GM10248 (cell line): ENCODE measurements at regions not wholly inside any gene's neighbourhood (a gene's known extent, or its start where the extent isn't known, plus 50 kb on each side); places are given as distances from the start of the nearest gene placed in this dataset.

ENCODE experiments used
- CTCF ChIA-PET: fragments of 300-600 bp; sonication (Branson Sonifier 250); formaldehyde crosslinking; extraction: SDS; loops from one replicate; lab custom pipeline; 2021; ENCODE audit warnings: antibody characterized with exemption; lab: Yijun Ruan, JAX
- POLR2A ChIA-PET: fragments of 350-650 bp; sonication (Branson Sonifier 250); formaldehyde crosslinking; extraction: SDS; loops from one replicate; lab custom pipeline; 2020; ENCODE audit warnings: antibody characterized with exemption; lab: Yijun Ruan, JAX
- DNase-seq: peaks from one replicate; pipeline ENCODE4 v3.0.0; 2012; ENCODE audit errors: extremely low spot score
- CTCF ChIP-seq: IDR thresholded peaks from 2 replicates; pipeline ENCODE4 v1.5.1; 2012; ENCODE audit warnings: mild to moderate bottlenecking, low read depth; ENCODE audit errors: extremely low read depth, missing control alignments, control extremely low read depth

- TF ChIP-seq CTCF: no peak
- no peak for DNase-seq
- ChIA-PET CTCF (interaction anchor here (1.3 kb wide), 1 partner anchor 15 kb away, joined by 4 read pairs; no protein-coding TSS in a partner anchor), POLR2A (no interaction called here)
Measured at GRCh38 chr6:40176152-40176551, 241.9 kb upstream of the MOCS1 start.

- POLR2A ChIA-PET: no interaction called here
- CTCF ChIA-PET: interaction anchor here (1.2 kb wide), 1 partner anchor 9 kb away, joined by 4 read pairs; no protein-coding TSS in a partner anchor
- no peak for TF ChIP-seq CTCF
- no peak for DNase-seq
Measured at GRCh38 chr6:40172272-40172671, 238.0 kb upstream of the MOCS1 start.

- no peak for TF ChIP-seq CTCF
- ChIA-PET POLR2A (no interaction called here), CTCF (interaction anchor here (1.2 kb wide), 1 partner anchor 8 kb away, joined by 4 read pairs; no protein-coding TSS in a partner anchor)
- DNase-seq: no peak
Measured at GRCh38 chr6:40171343-40171742, 237.1 kb upstream of the MOCS1 start.

- POLR2A ChIA-PET: no interaction called here
- no peak for DNase-seq
- no peak for TF ChIP-seq CTCF
- CTCF ChIA-PET: interaction anchor here (1.2 kb wide), 1 partner anchor 8 kb away, joined by 4 read pairs; no protein-coding TSS in a partner anchor
Measured at GRCh38 chr6:40170856-40171255, 236.6 kb upstream of the MOCS1 start.

GRCh38 chr6:40169878-40170277 is 235.6 kb upstream of the MOCS1 start:
- no peak for DNase-seq
- no peak for TF ChIP-seq CTCF
- POLR2A ChIA-PET: no interaction called here
- CTCF ChIA-PET: no interaction called here

GRCh38 chr6:40166963-40167362 is 232.7 kb upstream of the MOCS1 start:
- no peak for TF ChIP-seq CTCF
- no peak for DNase-seq
- ChIA-PET CTCF (interaction anchor here (1.3 to 1.7 kb wide), 2 partner anchors 11 to 50 kb away, joined by 3 to 5 read pairs; no protein-coding TSS in a partner anchor), POLR2A (no interaction called here)
